ENCODE measurements at regions not wholly inside any gene's neighbourhood (a gene's known extent, or its start where the extent isn't known, plus 50 kb on each side); places are given as distances from the start of the nearest gene placed in this dataset.

GRCh38 chr12:46887870-46888269, 62.1 kb upstream of the SLC38A4 start:
- no peak for TF ChIP-seq CTCF (IDR thresholded peaks at IDR 0.05)
- TF ChIP-seq POLR2A (IDR thresholded peaks at IDR 0.05) = no peak
